Suprapubic skin (tissue), 4 donors: ENCODE measurements at regions not wholly inside any gene's neighbourhood (a gene's known extent, or its start where the extent isn't known, plus 50 kb on each side); places are given as distances from the start of the nearest gene placed in this dataset.
"Not testable (repeated sequence)": the region's sequence is repeated elsewhere in the genome, so short reads cannot be mapped to it uniquely, and the experiment has no call there.

ENCODE experiments used
- DNase-seq, 2 donors: peaks; one replicate each; pipeline ENCODE4 v3.0.0-alpha.2; 2019; ENCODE audit warnings: low spot score in 2 of 2
- H3K27ac ChIP-seq: fragments of 200-600 bp; sonication (generic); one replicate; pipeline ENCODE4 v1.5.1; 2019
- H3K27me3 ChIP-seq: fragments of 200-600 bp; sonication (generic); one replicate; pipeline ENCODE4 v1.5.1; 2019
- H3K36me3 ChIP-seq: fragments of 200-600 bp; sonication (generic); one replicate; pipeline ENCODE4 v1.5.1; 2019
- H3K4me1 ChIP-seq: fragments of 200-600 bp; sonication (generic); one replicate; pipeline ENCODE4 v1.5.1; 2019
- H3K4me3 ChIP-seq: fragments of 200-600 bp; sonication (generic); one replicate; pipeline ENCODE4 v1.5.1; 2019; ENCODE audit warnings: mild to moderate bottlenecking
- H3K9me3 ChIP-seq: fragments of 200-600 bp; sonication (generic); one replicate; pipeline ENCODE4 v1.5.1; 2019
- CTCF ChIP-seq, 2 donors: fragments of 200-600 bp in 1 of 2; fragments of 450-650 bp in 1 of 2; sonication (generic) in 1 of 2; IDR thresholded peaks; one replicate each; pipeline ENCODE4 v1.5.1; 2016 to 2019; ENCODE audit warnings: antibody characterized with exemption in 2 of 2, mild to moderate bottlenecking in 1 of 2, moderate library complexity in 1 of 2
- EP300 ChIP-seq: sonication (generic); formaldehyde crosslinking; IDR thresholded peaks from one replicate; pipeline ENCODE4 v1.6.1; 2017; ENCODE audit warnings: antibody characterized with exemption
- POLR2A ChIP-seq, 2 donors: fragments of 450-650 bp; IDR thresholded peaks; one replicate each; pipeline ENCODE4 v1.6.1; 2017; ENCODE audit warnings: antibody characterized with exemption in 2 of 2, mild to moderate bottlenecking in 2 of 2, moderate library complexity in 2 of 2
- POLR2AphosphoS5 ChIP-seq, 3 donors: sonication (generic); formaldehyde crosslinking; IDR thresholded peaks; one replicate each; pipeline ENCODE4 v1.6.1; 2017; ENCODE audit warnings: antibody characterized with exemption in 3 of 3
- WGBS: methylation state at CpG from one replicate; pipeline ENCODE4 v1.1.5; 2018; 5-methylcytosine and 5-hydroxymethylcytosine counted together

DNA sequence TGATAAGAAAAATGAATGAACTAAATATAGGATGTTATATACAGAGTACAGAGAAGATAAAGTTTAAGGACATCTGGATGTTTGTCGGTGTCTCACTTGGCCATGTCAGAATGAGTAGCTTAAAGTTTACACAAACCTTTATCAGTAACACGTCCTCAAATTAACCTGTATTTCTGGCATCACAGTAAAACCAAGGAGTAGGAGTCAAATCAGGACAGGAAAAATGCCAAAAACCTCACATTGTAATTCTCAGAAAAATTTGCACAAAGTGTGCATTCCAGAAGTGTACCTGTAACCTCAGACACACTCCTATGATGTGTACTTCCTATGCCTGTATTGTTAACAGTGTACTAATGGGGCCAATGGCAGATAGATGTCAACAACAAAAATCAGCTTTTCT is 139.3 kb downstream of the SMC2 start:
- Histone ChIP-seq H3K36me3 (no peaks in the 10 kb centered on the region), H3K4me3 (no peak overlapping the region), H3K27ac (no peak overlapping the region), H3K9me3 (no peaks in the 10 kb centered on the region), H3K27me3 (no peaks in the 10 kb centered on the region), H3K4me1 (no peaks in the 10 kb centered on the region)
- DNase-seq = no peak
- TF ChIP-seq POLR2A (IDR thresholded peaks at IDR 0.05) (no peak), CTCF (IDR thresholded peaks at IDR 0.05) (no peak), EP300 (no peak), POLR2AphosphoS5 (IDR thresholded peaks at IDR 0.05) (no peak)
- 52% methylated on average over 2 of the region's 2 CpGs for WGBS

DNA sequence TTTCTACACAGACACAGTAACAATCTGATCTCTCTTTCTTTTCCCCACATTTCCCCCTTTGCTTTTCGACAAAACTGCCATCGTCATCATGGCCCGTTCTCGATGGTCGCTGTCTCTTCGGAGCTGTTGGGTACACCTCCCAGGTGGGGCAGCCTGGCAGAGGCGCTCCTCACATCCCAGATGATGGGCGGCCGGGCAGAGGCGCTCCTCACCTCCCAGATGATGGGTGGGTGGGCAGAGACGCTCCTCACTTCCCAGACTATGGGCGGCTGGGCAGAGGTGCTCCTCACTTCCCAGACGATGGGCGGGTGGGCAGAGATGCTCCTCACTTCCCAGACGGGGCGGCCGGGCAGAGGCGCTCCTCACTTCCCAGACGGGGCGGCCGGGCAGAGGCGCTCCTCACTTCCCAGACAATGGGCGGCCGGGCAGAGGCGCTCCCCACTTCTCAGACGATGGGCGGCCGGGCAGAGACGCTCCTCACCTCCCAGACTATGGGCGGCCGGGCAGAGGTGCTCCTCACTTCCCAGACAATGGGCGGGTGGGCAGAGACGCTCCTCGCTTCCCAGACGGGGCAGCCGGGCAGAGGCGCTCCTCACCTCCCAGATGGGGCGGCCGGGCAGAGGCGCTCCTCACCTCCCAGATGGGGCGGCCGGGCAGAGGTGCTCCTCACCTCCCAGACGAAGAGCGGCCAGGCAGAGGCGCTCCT is 140.7 kb downstream of the SMC2 start:
- not testable (repeated sequence) for H3K4me1 ChIP-seq, H3K9me3 ChIP-seq, DNase-seq, H3K27ac ChIP-seq, H3K27me3 ChIP-seq, H3K36me3 ChIP-seq, H3K4me3 ChIP-seq
- 97% methylated on average over 24 of the region's 45 CpGs for WGBS

- H3K36me3 ChIP-seq, H3K4me3 ChIP-seq, DNase-seq, H3K27me3 ChIP-seq, H3K9me3 ChIP-seq, H3K4me1 ChIP-seq, H3K27ac ChIP-seq: not testable (repeated sequence)
- 95% methylated on average over 12 of the region's 42 CpGs for WGBS
These were observed 141.4 kb downstream of the SMC2 start for GRCh38 chr9:104235347-104236120.

DNA sequence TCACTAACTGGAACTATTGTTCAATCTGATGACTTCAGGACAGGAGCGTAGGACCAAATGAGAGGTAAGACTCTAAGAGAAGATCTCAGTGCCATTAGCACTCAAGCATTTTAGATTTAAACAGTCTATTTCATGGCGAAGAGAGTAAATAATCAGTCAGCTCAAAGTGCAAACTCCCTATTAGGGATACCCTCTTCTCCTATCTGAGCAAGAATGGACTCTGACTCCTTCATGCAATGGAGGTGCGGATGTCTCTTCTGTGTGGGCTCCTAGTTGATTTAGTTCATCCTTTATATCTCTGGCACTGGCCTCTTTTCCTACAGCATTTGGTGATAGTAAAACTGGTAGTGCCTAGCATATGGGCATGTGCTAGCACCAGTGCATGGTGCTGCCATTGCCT is 144.6 kb downstream of the SMC2 start:
- DNase-seq = no peak
- Histone ChIP-seq H3K9me3 (no peaks in the 10 kb centered on the region), H3K27ac (no peak overlapping the region), H3K36me3 (no peaks in the 10 kb centered on the region), H3K4me1 (no peaks in the 10 kb centered on the region), H3K27me3 (no peaks in the 10 kb centered on the region), H3K4me3 (no peak overlapping the region)
- TF ChIP-seq POLR2AphosphoS5 (IDR thresholded peaks at IDR 0.05) (no peak), CTCF (IDR thresholded peaks at IDR 0.05) (no peak)
- 63% methylated on average over 3 of the region's 3 CpGs for WGBS

GRCh38 chr9:104240890-104241289 is 146.8 kb downstream of the SMC2 start:
- no peaks in the 10 kb centered on the region for H3K9me3 ChIP-seq
- no peak for TF ChIP-seq POLR2AphosphoS5 (IDR thresholded peaks at IDR 0.05)
- TF ChIP-seq EP300 = no peak
- TF ChIP-seq CTCF (IDR thresholded peaks at IDR 0.05) = no peak
- TF ChIP-seq POLR2A (IDR thresholded peaks at IDR 0.05) = no peak
- no peak overlapping the region for H3K27ac ChIP-seq
- no peaks in the 10 kb centered on the region for H3K36me3 ChIP-seq
- 73% methylated on average over 2 of the region's 2 CpGs for WGBS
- no peak overlapping the region for H3K4me3 ChIP-seq
- no peaks in the 10 kb centered on the region for H3K4me1 ChIP-seq
- H3K27me3 ChIP-seq = no peaks in the 10 kb centered on the region
- DNase-seq = no peak

- WGBS = 77% methylated on average over 1 of the region's 1 CpG
- Histone ChIP-seq H3K36me3 (no peaks in the 10 kb centered on the region), H3K4me1 (no peaks in the 10 kb centered on the region), H3K4me3 (no peak overlapping the region), H3K27ac (no peak overlapping the region), H3K27me3 (no peaks in the 10 kb centered on the region), H3K9me3 (no peaks in the 10 kb centered on the region)
- DNase-seq = no peak
- TF ChIP-seq CTCF (IDR thresholded peaks at IDR 0.05) (no peak), POLR2A (IDR thresholded peaks at IDR 0.05) (no peak), EP300 (no peak), POLR2AphosphoS5 (IDR thresholded peaks at IDR 0.05) (no peak)
These were observed 151.8 kb downstream of the SMC2 start for GRCh38 chr9:104245925-104246324.
